Stomach (tissue), 4 donors: ENCODE measurements at regions not wholly inside any gene's neighbourhood (a gene's known extent, or its start where the extent isn't known, plus 50 kb on each side); places are given as distances from the start of the nearest gene placed in this dataset.

Experiments used
- EP300 ChIP-seq: sonication (generic); formaldehyde crosslinking; IDR thresholded peaks from one replicate; pipeline ENCODE4 v1.6.1; 2017; ENCODE audit warnings: antibody characterized with exemption
- TF ChIP-seq, protein P1 (sequence below), 7 experiments: fragments of 450-650 bp in 4 of 7; fragments of 200-600 bp in 3 of 7; sonication (generic) in 3 of 7; IDR thresholded peaks; one replicate each; pipeline ENCODE4 v1.5.1; 2016 to 2019; ENCODE audit warnings: antibody characterized with exemption in 7 of 7, control low read depth in 2 of 7, mild to moderate bottlenecking in 1 of 7

- no peak for TF ChIP-seq EP300
- TF ChIP-seq, protein P1, sequence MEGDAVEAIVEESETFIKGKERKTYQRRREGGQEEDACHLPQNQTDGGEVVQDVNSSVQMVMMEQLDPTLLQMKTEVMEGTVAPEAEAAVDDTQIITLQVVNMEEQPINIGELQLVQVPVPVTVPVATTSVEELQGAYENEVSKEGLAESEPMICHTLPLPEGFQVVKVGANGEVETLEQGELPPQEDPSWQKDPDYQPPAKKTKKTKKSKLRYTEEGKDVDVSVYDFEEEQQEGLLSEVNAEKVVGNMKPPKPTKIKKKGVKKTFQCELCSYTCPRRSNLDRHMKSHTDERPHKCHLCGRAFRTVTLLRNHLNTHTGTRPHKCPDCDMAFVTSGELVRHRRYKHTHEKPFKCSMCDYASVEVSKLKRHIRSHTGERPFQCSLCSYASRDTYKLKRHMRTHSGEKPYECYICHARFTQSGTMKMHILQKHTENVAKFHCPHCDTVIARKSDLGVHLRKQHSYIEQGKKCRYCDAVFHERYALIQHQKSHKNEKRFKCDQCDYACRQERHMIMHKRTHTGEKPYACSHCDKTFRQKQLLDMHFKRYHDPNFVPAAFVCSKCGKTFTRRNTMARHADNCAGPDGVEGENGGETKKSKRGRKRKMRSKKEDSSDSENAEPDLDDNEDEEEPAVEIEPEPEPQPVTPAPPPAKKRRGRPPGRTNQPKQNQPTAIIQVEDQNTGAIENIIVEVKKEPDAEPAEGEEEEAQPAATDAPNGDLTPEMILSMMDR (IDR thresholded peaks at IDR 0.05): no peak
Measured at GRCh38 chr2:12037301-12037700, 290.9 kb downstream of the LPIN1 start.
